Osteoblast (primary cell): ENCODE measurements at regions not wholly inside any gene's neighbourhood (a gene's known extent, or its start where the extent isn't known, plus 50 kb on each side); places are given as distances from the start of the nearest gene placed in this dataset.

Experiments used
- DNase-seq: peaks from one replicate; pipeline ENCODE4 v3.0.0; 2011; ENCODE audit warnings: low spot score, mixed read lengths; ENCODE audit not compliant: insufficient read length; ENCODE audit errors: missing footprints
- H2AFZ ChIP-seq: 2 replicates; pipeline ENCODE4 v1.6.0; 2011; ENCODE audit warnings: mild to moderate bottlenecking, low read length
- H3K27ac ChIP-seq: 2 replicates; pipeline ENCODE4 v1.5.1; 2011; ENCODE audit warnings: mild to moderate bottlenecking, low read depth, low read length, moderate library complexity
- H3K27me3 ChIP-seq: 2 replicates; pipeline ENCODE4 v1.6.0; 2012; ENCODE audit warnings: mild to moderate bottlenecking, control low read depth, inconsistent platforms, low read length, moderate library complexity; ENCODE audit not compliant: insufficient read depth
- H3K36me3 ChIP-seq: 2 replicates; pipeline ENCODE4 v1.5.1; 2011; ENCODE audit warnings: mild to moderate bottlenecking, low read length, control low read depth, moderate library complexity; ENCODE audit not compliant: insufficient read depth
- H3K4me1 ChIP-seq: 2 replicates; pipeline ENCODE4 v1.5.1; 2011; ENCODE audit warnings: mild to moderate bottlenecking, low read length, control low read depth, moderate library complexity; ENCODE audit not compliant: insufficient read depth
- H3K4me2 ChIP-seq: 2 replicates; pipeline ENCODE4 v1.6.0; 2011; ENCODE audit warnings: mild to moderate bottlenecking, low read length; ENCODE audit not compliant: insufficient read depth
- H3K4me3 ChIP-seq: fragments of 200-600 bp; sonication (generic); 3 replicates; pipeline ENCODE4 v1.5.1; 2012; ENCODE audit warnings: mild to moderate bottlenecking, low read length, inconsistent platforms; ENCODE audit not compliant: insufficient read depth
- H3K79me2 ChIP-seq: 2 replicates; pipeline ENCODE4 v1.6.0; 2012; ENCODE audit warnings: mild to moderate bottlenecking, low read length, control low read depth, inconsistent platforms; ENCODE audit not compliant: insufficient read depth
- H3K9me3 ChIP-seq: 2 replicates; pipeline ENCODE4 v1.5.1; 2011; ENCODE audit warnings: low read depth, low read length, control low read depth
- H4K20me1 ChIP-seq: 2 replicates; pipeline ENCODE4 v1.6.0; 2012; ENCODE audit warnings: mild to moderate bottlenecking, low read length, control low read depth; ENCODE audit not compliant: insufficient read depth
- CTCF ChIP-seq: IDR thresholded peaks from 2 replicates; pipeline ENCODE4 v1.5.1; 2011; ENCODE audit warnings: mild to moderate bottlenecking, low read depth, low read length, moderate library complexity; ENCODE audit errors: extremely low read depth

- Histone ChIP-seq H2AFZ (no peak overlapping the region), H3K27me3 (no peaks in the 10 kb centered on the region), H4K20me1 (no peaks in the 10 kb centered on the region), H3K36me3 (no peaks in the 10 kb centered on the region), H3K27ac (no peak overlapping the region), H3K79me2 (no peaks in the 10 kb centered on the region), H3K4me3 (no peak overlapping the region), H3K4me2 (no peak overlapping the region), H3K4me1 (peaks cover 7% of the 10 kb centered on the region), H3K9me3 (no peaks in the 10 kb centered on the region)
- no peak for TF ChIP-seq CTCF
- DNase-seq = no peak
These were observed 827.4 kb upstream of the GRAMD2B start for GRCh38 chr5:125595845-125596244.

- peaks cover 7% of the 10 kb centered on the region for H3K4me1 ChIP-seq
- no peak for TF ChIP-seq CTCF
- H3K36me3 ChIP-seq = no peaks in the 10 kb centered on the region
- H2AFZ ChIP-seq = no peak overlapping the region
- H3K27ac ChIP-seq = no peak overlapping the region
- H3K9me3 ChIP-seq = no peaks in the 10 kb centered on the region
- no peak overlapping the region for H3K4me2 ChIP-seq
- peak; percentile 37 for DNase-seq
- H3K79me2 ChIP-seq = no peaks in the 10 kb centered on the region
- no peaks in the 10 kb centered on the region for H3K27me3 ChIP-seq
- H4K20me1 ChIP-seq = no peaks in the 10 kb centered on the region
- H3K4me3 ChIP-seq = no peak overlapping the region
These were observed 825.9 kb upstream of the GRAMD2B start for GRCh38 chr5:125597338-125597737.

GRCh38 chr5:125600559-125600958 is 822.6 kb upstream of the GRAMD2B start:
- H4K20me1 ChIP-seq = no peaks in the 10 kb centered on the region
- H3K27ac ChIP-seq = no peak overlapping the region
- H3K4me1 ChIP-seq = peaks cover 7% of the 10 kb centered on the region
- H2AFZ ChIP-seq = no peak overlapping the region
- H3K4me3 ChIP-seq = no peak overlapping the region
- no peaks in the 10 kb centered on the region for H3K27me3 ChIP-seq
- H3K9me3 ChIP-seq = no peaks in the 10 kb centered on the region
- TF ChIP-seq CTCF = no peak
- no peak for DNase-seq
- H3K36me3 ChIP-seq = no peaks in the 10 kb centered on the region
- H3K4me2 ChIP-seq = no peak overlapping the region
- H3K79me2 ChIP-seq = no peaks in the 10 kb centered on the region

- Histone ChIP-seq H4K20me1 (no peaks in the 10 kb centered on the region), H2AFZ (no peak overlapping the region), H3K4me2 (no peak overlapping the region), H3K4me3 (no peak overlapping the region), H3K9me3 (no peaks in the 10 kb centered on the region), H3K4me1 (peaks cover 7% of the 10 kb centered on the region), H3K79me2 (no peaks in the 10 kb centered on the region), H3K27me3 (no peaks in the 10 kb centered on the region), H3K36me3 (no peaks in the 10 kb centered on the region), H3K27ac (no peak overlapping the region)
- no peak for DNase-seq
- no peak for TF ChIP-seq CTCF
These were observed 821.0 kb upstream of the GRAMD2B start for GRCh38 chr5:125602184-125602583.
